GM12864 (cell line): ENCODE measurements at regions not wholly inside any gene's neighbourhood (a gene's known extent, or its start where the extent isn't known, plus 50 kb on each side); places are given as distances from the start of the nearest gene placed in this dataset.
"Not testable (repeated sequence)": the region's sequence is repeated elsewhere in the genome, so short reads cannot be mapped to it uniquely, and the experiment has no call there.

Source experiments
- DNase-seq: peaks from one replicate; pipeline ENCODE4 v3.0.0-alpha.2; 2011; ENCODE audit warnings: low read depth
- H3K4me3 ChIP-seq: 2 replicates; pipeline ENCODE4 v1.5.1; 2011; ENCODE audit warnings: mild to moderate bottlenecking, low read depth, low read length, control low read depth
- CTCF ChIP-seq: IDR thresholded peaks from 2 replicates; pipeline ENCODE4 v1.5.1; 2011; ENCODE audit warnings: low read depth, mild to moderate bottlenecking, moderate library complexity, low read length, control low read depth, inconsistent platforms; ENCODE audit errors: missing control alignments

GRCh38 chr14:27613102-27613501 is 1015.3 kb upstream of the NOVA1 start:
- no peak overlapping the region for H3K4me3 ChIP-seq
- DNase-seq: no peak
- TF ChIP-seq CTCF: no peak

GRCh38 chr14:27623782-27624181 is 1025.9 kb upstream of the NOVA1 start:
- no peak for TF ChIP-seq CTCF
- DNase-seq: no peak
- H3K4me3 ChIP-seq: no peak overlapping the region

GRCh38 chr14:27634056-27634970 is 1036.5 kb upstream of the NOVA1 start:
- no peak for DNase-seq
- TF ChIP-seq CTCF: no peak
- H3K4me3 ChIP-seq: no peak overlapping the region

GRCh38 chr14:27640688-27641087 is 1042.9 kb upstream of the NOVA1 start:
- DNase-seq, H3K4me3 ChIP-seq: not testable (repeated sequence)

GRCh38 chr14:27642251-27642866 is 1044.5 kb upstream of the NOVA1 start:
- DNase-seq: no peak
- no peak for TF ChIP-seq CTCF
- no peak overlapping the region for H3K4me3 ChIP-seq

GRCh38 chr14:27660683-27661082 is 1062.8 kb upstream of the NOVA1 start:
- no peak for TF ChIP-seq CTCF
- DNase-seq: no peak

GRCh38 chr14:27668531-27668930 is 1070.7 kb upstream of the NOVA1 start:
- no peak overlapping the region for H3K4me3 ChIP-seq
- TF ChIP-seq CTCF: no peak
- no peak for DNase-seq

More at GRCh38 chr14:27660683-27661082, 1062.8 kb upstream of the NOVA1 start:
- no peak overlapping the region for H3K4me3 ChIP-seq
